ENCODE measurements at regions not wholly inside any gene's neighbourhood (a gene's known extent, or its start where the extent isn't known, plus 50 kb on each side); places are given as distances from the start of the nearest gene placed in this dataset.
A peak's percentile ranks its signal among the peaks of the same experiment; 100 is the strongest.

- no peak overlapping the region for H2BK120ac ChIP-seq (ENCODE audit: low read depth, low read length)
- H3K4ac ChIP-seq (ENCODE audit: low read length): no peak overlapping the region
- H3K9ac ChIP-seq (ENCODE audit: low read depth, low read length, poor library complexity): no peak overlapping the region
- H3K4me2 ChIP-seq (ENCODE audit: insufficient read depth, low read length, poor library complexity, severe bottlenecking): no peak overlapping the region
- no peaks in the 10 kb centered on the region for H3K27me3 ChIP-seq (ENCODE audit: control insufficient read depth in 3 of 3, insufficient read depth in 3 of 3, low read depth in 1 of 3, low read length in 3 of 3)
- H3K79me1 ChIP-seq (ENCODE audit: low read depth, low read length): no peaks in the 10 kb centered on the region
- no peak overlapping the region for H3K27ac ChIP-seq (replicated peaks; ENCODE audit: low read length)
- no peak overlapping the region for H4K91ac ChIP-seq (ENCODE audit: low read depth, low read length, poor library complexity)
- H2BK12ac ChIP-seq (ENCODE audit: low read length): no peak overlapping the region
- no peak overlapping the region for H2AK5ac ChIP-seq (ENCODE audit: low read depth, low read length)
- H3K18ac ChIP-seq (ENCODE audit: low read length): peak overlapping the region; percentile 42
- peaks cover 10 to 16% of the 10 kb centered on the region in 2 donors for H3K9me3 ChIP-seq (replicated peaks in 1 of 2; ENCODE audit: control insufficient read depth in 2 of 2, insufficient read depth in 1 of 2, low read depth in 1 of 2, low read length in 2 of 2)
- no peak overlapping the region for H3K4me3 ChIP-seq (ENCODE audit: low read length in 2 of 2)
- WGBS, 2 donors (ENCODE audit: extremely low coverage in 2 of 2, insufficient read length in 2 of 2, insufficient replicate concordance in 1 of 2): no CpG with 5 or more reads among the region's 21 CpGs
- H4K8ac ChIP-seq (ENCODE audit: low read depth, low read length): no peak overlapping the region
- H3K14ac ChIP-seq (ENCODE audit: low read length): no peak overlapping the region
- H2AFZ ChIP-seq (ENCODE audit: low read length): peak overlapping the region; percentile 20
- H2BK15ac ChIP-seq (ENCODE audit: low read length): no peak overlapping the region
- H2BK5ac ChIP-seq (ENCODE audit: low read length): no peak overlapping the region
- no peak overlapping the region for H3K23ac ChIP-seq (ENCODE audit: low read depth, low read length, poor library complexity)
- H3K4me1 ChIP-seq (ENCODE audit: control insufficient read depth in 2 of 2, insufficient read depth in 1 of 2, low read depth in 1 of 2, low read length in 2 of 2): peaks cover 0 to 33% of the 10 kb centered on the region in 2 donors
- H3K36me3 ChIP-seq (replicated peaks in 1 of 2; ENCODE audit: control insufficient read depth in 2 of 2, insufficient read depth in 2 of 2, low read length in 2 of 2): no peaks in the 10 kb centered on the region
- no peak for DNase-seq (ENCODE audit: low spot score)
These were observed 104.2 kb upstream of the SDK1 start for GRCh38 chr7:3196629-3197400.

- Histone ChIP-seq H2AK5ac (ENCODE audit: low read depth, low read length) (no peak overlapping the region), H3K4me2 (ENCODE audit: insufficient read depth, low read length, poor library complexity, severe bottlenecking) (no peak overlapping the region), H3K23ac (ENCODE audit: low read depth, low read length, poor library complexity) (no peak overlapping the region), H2BK12ac (ENCODE audit: low read length) (no peak overlapping the region), H3K18ac (ENCODE audit: low read length) (no peak overlapping the region), H4K8ac (ENCODE audit: low read depth, low read length) (no peak overlapping the region), H3K27ac (replicated peaks; ENCODE audit: low read length) (no peak overlapping the region), H2BK5ac (ENCODE audit: low read length) (no peak overlapping the region), H2BK120ac (ENCODE audit: low read depth, low read length) (no peak overlapping the region), H3K79me1 (ENCODE audit: low read depth, low read length) (no peaks in the 10 kb centered on the region), H3K4me1 (ENCODE audit: control insufficient read depth in 2 of 2, insufficient read depth in 1 of 2, low read depth in 1 of 2, low read length in 2 of 2) (peaks cover 0 to 28% of the 10 kb centered on the region in 2 donors), H2AFZ (ENCODE audit: low read length) (peak overlapping the region; percentile 20), H3K9me3 (replicated peaks in 1 of 2; ENCODE audit: control insufficient read depth in 2 of 2, insufficient read depth in 1 of 2, low read depth in 1 of 2, low read length in 2 of 2) (peaks cover 10 to 16% of the 10 kb centered on the region in 2 donors), H3K4ac (ENCODE audit: low read length) (no peak overlapping the region), H3K27me3 (ENCODE audit: control insufficient read depth in 3 of 3, insufficient read depth in 3 of 3, low read depth in 1 of 3, low read length in 3 of 3) (no peaks in the 10 kb centered on the region), H4K91ac (ENCODE audit: low read depth, low read length, poor library complexity) (no peak overlapping the region), H3K14ac (ENCODE audit: low read length) (no peak overlapping the region), H3K4me3 (ENCODE audit: low read length in 2 of 2) (no peak overlapping the region), H3K36me3 (replicated peaks in 1 of 2; ENCODE audit: control insufficient read depth in 2 of 2, insufficient read depth in 2 of 2, low read length in 2 of 2) (no peaks in the 10 kb centered on the region), H3K9ac (ENCODE audit: low read depth, low read length, poor library complexity) (no peak overlapping the region), H2BK15ac (ENCODE audit: low read length) (no peak overlapping the region)
- no peak for DNase-seq (ENCODE audit: low spot score)
- WGBS, 2 donors (ENCODE audit: extremely low coverage in 2 of 2, insufficient read length in 2 of 2, insufficient replicate concordance in 1 of 2): no CpG with 5 or more reads among the region's 11 CpGs
These were observed 103.4 kb upstream of the SDK1 start for GRCh38 chr7:3197567-3198213.

- no peak overlapping the region for H3K14ac ChIP-seq (ENCODE audit: low read length)
- H2BK120ac ChIP-seq (ENCODE audit: low read depth, low read length): no peak overlapping the region
- no peaks in the 10 kb centered on the region for H3K36me3 ChIP-seq (replicated peaks in 1 of 2; ENCODE audit: control insufficient read depth in 2 of 2, insufficient read depth in 2 of 2, low read length in 2 of 2)
- no peak overlapping the region for H2AK5ac ChIP-seq (ENCODE audit: low read depth, low read length)
- no peak overlapping the region for H3K27ac ChIP-seq (replicated peaks; ENCODE audit: low read length)
- H2BK15ac ChIP-seq (ENCODE audit: low read length): no peak overlapping the region
- no peak overlapping the region for H3K4me2 ChIP-seq (ENCODE audit: insufficient read depth, low read length, poor library complexity, severe bottlenecking)
- H4K8ac ChIP-seq (ENCODE audit: low read depth, low read length): no peak overlapping the region
- no peak overlapping the region for H3K4me3 ChIP-seq (ENCODE audit: low read length in 2 of 2)
- no peak overlapping the region for H3K23ac ChIP-seq (ENCODE audit: low read depth, low read length, poor library complexity)
- H3K18ac ChIP-seq (ENCODE audit: low read length): no peak overlapping the region
- H2BK5ac ChIP-seq (ENCODE audit: low read length): no peak overlapping the region
- H3K9ac ChIP-seq (ENCODE audit: low read depth, low read length, poor library complexity): no peak overlapping the region
- no peaks in the 10 kb centered on the region for H3K79me1 ChIP-seq (ENCODE audit: low read depth, low read length)
- H3K4me1 ChIP-seq (ENCODE audit: control insufficient read depth in 2 of 2, insufficient read depth in 1 of 2, low read depth in 1 of 2, low read length in 2 of 2): peaks cover 0 to 21% of the 10 kb centered on the region in 2 donors
- peaks cover 10 to 16% of the 10 kb centered on the region in 2 donors for H3K9me3 ChIP-seq (replicated peaks in 1 of 2; ENCODE audit: control insufficient read depth in 2 of 2, insufficient read depth in 1 of 2, low read depth in 1 of 2, low read length in 2 of 2)
- no peak overlapping the region for H3K4ac ChIP-seq (ENCODE audit: low read length)
- H2BK12ac ChIP-seq (ENCODE audit: low read length): no peak overlapping the region
- no peaks in the 10 kb centered on the region for H3K27me3 ChIP-seq (ENCODE audit: control insufficient read depth in 3 of 3, insufficient read depth in 3 of 3, low read depth in 1 of 3, low read length in 3 of 3)
- H2AFZ ChIP-seq (ENCODE audit: low read length): no peak overlapping the region
- DNase-seq (ENCODE audit: low spot score): no peak
- no peak overlapping the region for H4K91ac ChIP-seq (ENCODE audit: low read depth, low read length, poor library complexity)
These were observed 102.7 kb upstream of the SDK1 start for GRCh38 chr7:3198316-3198715.

DNA sequence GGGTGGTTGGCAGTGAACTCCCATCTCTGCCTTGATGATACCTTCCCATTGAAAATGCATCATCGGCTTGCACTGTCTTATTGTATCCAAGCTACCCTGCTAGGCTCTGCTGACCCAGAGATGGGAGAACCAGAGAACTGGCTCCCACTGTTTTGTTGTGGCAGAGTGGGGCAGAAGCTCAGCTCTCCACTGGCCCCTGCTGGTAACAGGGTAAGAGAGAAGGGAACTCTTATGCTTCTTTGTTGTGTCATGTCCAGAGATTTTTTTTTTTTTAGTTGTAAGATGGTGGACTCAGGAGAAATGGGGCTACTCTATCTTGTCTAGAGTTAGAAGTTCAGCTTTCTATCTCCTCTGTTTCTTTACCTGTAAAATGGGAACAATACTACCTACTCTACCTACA is 100.5 kb upstream of the SDK1 start:
- H2AFZ ChIP-seq (ENCODE audit: low read length): no peak overlapping the region

More for the DNA sequence above, 100.5 kb upstream of the SDK1 start:
- H2BK120ac ChIP-seq (ENCODE audit: low read depth, low read length): no peak overlapping the region
- no peak overlapping the region for H2BK15ac ChIP-seq (ENCODE audit: low read length)
- no peak overlapping the region for H3K23ac ChIP-seq (ENCODE audit: low read depth, low read length, poor library complexity)
- H2BK12ac ChIP-seq (ENCODE audit: low read length): no peak overlapping the region
- no peak for DNase-seq (ENCODE audit: low spot score)
- no peaks in the 10 kb centered on the region for H3K27me3 ChIP-seq (ENCODE audit: control insufficient read depth in 3 of 3, insufficient read depth in 3 of 3, low read depth in 1 of 3, low read length in 3 of 3)
- WGBS, 2 donors (ENCODE audit: extremely low coverage in 2 of 2, insufficient read length in 2 of 2, insufficient replicate concordance in 1 of 2): no CpG with 5 or more reads among the region's 1 CpG
- H2BK5ac ChIP-seq (ENCODE audit: low read length): no peak overlapping the region
- no peak overlapping the region for H3K4ac ChIP-seq (ENCODE audit: low read length)
- H3K4me1 ChIP-seq (ENCODE audit: control insufficient read depth in 2 of 2, insufficient read depth in 1 of 2, low read depth in 1 of 2, low read length in 2 of 2): peaks cover 0 to 5% of the 10 kb centered on the region in 2 donors
- H3K9ac ChIP-seq (ENCODE audit: low read depth, low read length, poor library complexity): no peak overlapping the region
- no peak overlapping the region for H3K14ac ChIP-seq (ENCODE audit: low read length)
- no peak overlapping the region for H4K8ac ChIP-seq (ENCODE audit: low read depth, low read length)
- H3K27ac ChIP-seq (replicated peaks; ENCODE audit: low read length): no peak overlapping the region
- H3K18ac ChIP-seq (ENCODE audit: low read length): no peak overlapping the region
- no peaks in the 10 kb centered on the region for H3K79me1 ChIP-seq (ENCODE audit: low read depth, low read length)
- no peak overlapping the region for H3K4me3 ChIP-seq (ENCODE audit: low read length in 2 of 2)
- no peaks in the 10 kb centered on the region for H3K36me3 ChIP-seq (replicated peaks in 1 of 2; ENCODE audit: control insufficient read depth in 2 of 2, insufficient read depth in 2 of 2, low read length in 2 of 2)
- H4K91ac ChIP-seq (ENCODE audit: low read depth, low read length, poor library complexity): no peak overlapping the region
- peaks cover 4 to 19% of the 10 kb centered on the region in 2 donors for H3K9me3 ChIP-seq (replicated peaks in 1 of 2; ENCODE audit: control insufficient read depth in 2 of 2, insufficient read depth in 1 of 2, low read depth in 1 of 2, low read length in 2 of 2)
- no peak overlapping the region for H2AK5ac ChIP-seq (ENCODE audit: low read depth, low read length)
- no peak overlapping the region for H3K4me2 ChIP-seq (ENCODE audit: insufficient read depth, low read length, poor library complexity, severe bottlenecking)
